Keratinocyte (primary cell): ENCODE measurements at regions not wholly inside any gene's neighbourhood (a gene's known extent, or its start where the extent isn't known, plus 50 kb on each side); places are given as distances from the start of the nearest gene placed in this dataset.

Experiments
- DNase-seq: peaks from one replicate; pipeline ENCODE4 v3.0.0-alpha.2; 2011; ENCODE audit warnings: low read depth, missing footprints, low spot score
- FAIRE-seq: peaks from 2 replicates; lab custom pipeline; 2011; peaks lifted over from hg19 to GRCh38; lab: Jason Lieb, UNC
- H2AFZ ChIP-seq: 2 replicates; pipeline ENCODE4 v1.6.0; 2012; ENCODE audit warnings: low read length, control low read depth, inconsistent platforms; ENCODE audit not compliant: control insufficient read depth
- H3K27ac ChIP-seq: 2 replicates; pipeline ENCODE4 v1.5.1; 2011; ENCODE audit warnings: low read length; ENCODE audit not compliant: control insufficient read depth, insufficient read depth
- H3K27me3 ChIP-seq: 3 replicates; pipeline ENCODE4 v1.6.0; 2011; ENCODE audit warnings: low read length; ENCODE audit not compliant: control insufficient read depth, insufficient read depth; ENCODE audit errors: extremely low read depth
- H3K36me3 ChIP-seq, 2 experiments: 2 replicates in 1 of 2; 3 replicates in 1 of 2; pipeline ENCODE4 v1.5.1; 2011; ENCODE audit warnings: low read length in 2 of 2, mild to moderate bottlenecking in 1 of 2; ENCODE audit not compliant: control insufficient read depth in 2 of 2, insufficient read depth in 2 of 2; ENCODE audit errors: extremely low read depth in 1 of 2
- H3K4me1 ChIP-seq: 3 replicates; pipeline ENCODE4 v1.5.1; 2011; ENCODE audit warnings: low read length; ENCODE audit not compliant: control insufficient read depth, insufficient read depth; ENCODE audit errors: extremely low read depth
- H3K4me2 ChIP-seq: 3 replicates; pipeline ENCODE4 v1.6.0; 2011; ENCODE audit warnings: low read depth, low read length; ENCODE audit not compliant: control insufficient read depth, insufficient read depth; ENCODE audit errors: extremely low read depth
- H3K4me3 ChIP-seq, 3 experiments: fragments of 200-600 bp in 1 of 3; sonication (generic) in 1 of 3; 2 replicates in 2 of 3; 3 replicates in 1 of 3; pipeline ENCODE4 v1.5.1; 2011 to 2016; ENCODE audit warnings: low read length in 3 of 3, mild to moderate bottlenecking in 3 of 3, control low read depth in 2 of 3, inconsistent platforms in 1 of 3, low read depth in 1 of 3, mixed read lengths in 1 of 3, mixed run types in 1 of 3, moderate library complexity in 1 of 3; ENCODE audit not compliant: control insufficient read depth in 2 of 3, insufficient read depth in 2 of 3; ENCODE audit errors: extremely low read depth in 1 of 3
- H3K79me2 ChIP-seq: 2 replicates; pipeline ENCODE4 v1.6.0; 2012; ENCODE audit warnings: low read length; ENCODE audit not compliant: control insufficient read depth, insufficient read depth
- H3K9ac ChIP-seq: 3 replicates; pipeline ENCODE4 v1.6.0; 2011; ENCODE audit warnings: low read length; ENCODE audit not compliant: control insufficient read depth, insufficient read depth; ENCODE audit errors: extremely low read depth
- H3K9me1 ChIP-seq: 3 replicates; pipeline ENCODE4 v1.6.0; 2011; ENCODE audit warnings: low read length; ENCODE audit not compliant: control insufficient read depth, insufficient read depth; ENCODE audit errors: extremely low read depth
- H3K9me3 ChIP-seq: 2 replicates; pipeline ENCODE4 v1.5.1; 2012; ENCODE audit warnings: low read depth, low read length; ENCODE audit not compliant: control insufficient read depth
- H4K20me1 ChIP-seq: 3 replicates; pipeline ENCODE4 v1.6.0; 2011; ENCODE audit warnings: low read length; ENCODE audit not compliant: control insufficient read depth, insufficient read depth; ENCODE audit errors: extremely low read depth
- EZH2 ChIP-seq: IDR thresholded peaks from one replicate; pipeline ENCODE4 v1.6.1; 2012; ENCODE audit warnings: inconsistent platforms, mild to moderate bottlenecking, low read length, moderate library complexity
- dilution Hi-C: fragments of 300-500 bp; cut with MboI; formaldehyde crosslinking; loops from one replicate; pipeline ENCODE4 v1.7.0; 2020; ENCODE audit warnings: low sequenced_read_pairs; ENCODE audit not compliant: extremely low pct_ligation_motif_present
- TF ChIP-seq, protein P1 (sequence below), 3 experiments: IDR thresholded peaks in 1 of 3; conservative IDR thresholded peaks in 1 of 3; optimal IDR thresholded peaks in 1 of 3; 2 replicates in 2 of 3; 3 replicates in 1 of 3; pipeline versions ENCODE3 to v1.5.1; 2011; ENCODE audit warnings: low read length in 3 of 3, mild to moderate bottlenecking in 3 of 3, moderate library complexity in 2 of 3, control low read depth in 1 of 3, inconsistent platforms in 1 of 3; ENCODE audit not compliant: insufficient read depth in 2 of 3; ENCODE audit errors: extremely low read depth in 1 of 3

DNA sequence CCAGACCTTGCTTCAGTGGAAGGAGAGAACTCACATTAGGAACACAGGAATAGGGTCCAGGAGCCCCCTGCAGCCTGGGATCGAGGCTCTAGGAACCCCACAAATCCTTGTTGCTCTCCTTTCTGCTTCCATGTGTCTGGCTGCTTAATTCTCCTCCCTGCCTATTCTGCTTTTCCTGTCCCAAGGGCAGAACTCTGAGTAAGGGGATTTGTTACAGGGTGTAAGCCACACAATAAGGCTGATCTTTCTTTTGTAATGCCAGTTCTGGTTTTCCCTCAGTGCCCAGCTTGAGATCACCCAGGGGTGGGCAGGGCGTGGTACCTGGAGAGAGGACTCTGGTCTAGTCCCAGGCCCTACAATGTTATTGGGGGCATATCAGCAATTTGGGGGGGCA lies 119.6 kb upstream of the MGAT5 start:
- Histone ChIP-seq H3K9ac (no peak overlapping the region), H3K4me1 (peaks cover 45% of the 10 kb centered on the region), H3K9me1 (no peaks in the 10 kb centered on the region), H3K27me3 (no peaks in the 10 kb centered on the region), H4K20me1 (no peaks in the 10 kb centered on the region), H3K27ac (no peak overlapping the region), H3K9me3 (no peaks in the 10 kb centered on the region), H3K4me3 (no peak overlapping the region), H3K4me2 (no peak overlapping the region), H3K36me3 (no peaks in the 10 kb centered on the region), H3K79me2 (peaks cover 49% of the 10 kb centered on the region), H2AFZ (no peak overlapping the region)
- TF ChIP-seq EZH2: no peak
- TF ChIP-seq, protein P1, sequence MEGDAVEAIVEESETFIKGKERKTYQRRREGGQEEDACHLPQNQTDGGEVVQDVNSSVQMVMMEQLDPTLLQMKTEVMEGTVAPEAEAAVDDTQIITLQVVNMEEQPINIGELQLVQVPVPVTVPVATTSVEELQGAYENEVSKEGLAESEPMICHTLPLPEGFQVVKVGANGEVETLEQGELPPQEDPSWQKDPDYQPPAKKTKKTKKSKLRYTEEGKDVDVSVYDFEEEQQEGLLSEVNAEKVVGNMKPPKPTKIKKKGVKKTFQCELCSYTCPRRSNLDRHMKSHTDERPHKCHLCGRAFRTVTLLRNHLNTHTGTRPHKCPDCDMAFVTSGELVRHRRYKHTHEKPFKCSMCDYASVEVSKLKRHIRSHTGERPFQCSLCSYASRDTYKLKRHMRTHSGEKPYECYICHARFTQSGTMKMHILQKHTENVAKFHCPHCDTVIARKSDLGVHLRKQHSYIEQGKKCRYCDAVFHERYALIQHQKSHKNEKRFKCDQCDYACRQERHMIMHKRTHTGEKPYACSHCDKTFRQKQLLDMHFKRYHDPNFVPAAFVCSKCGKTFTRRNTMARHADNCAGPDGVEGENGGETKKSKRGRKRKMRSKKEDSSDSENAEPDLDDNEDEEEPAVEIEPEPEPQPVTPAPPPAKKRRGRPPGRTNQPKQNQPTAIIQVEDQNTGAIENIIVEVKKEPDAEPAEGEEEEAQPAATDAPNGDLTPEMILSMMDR (optimal IDR thresholded peaks at IDR 0.05 in 1 of 3, IDR thresholded peaks at IDR 0.05 in 1 of 3, conservative IDR thresholded peaks at IDR 0.05 in 1 of 3; ENCODE audit: extremely low read depth in 1 of 3, insufficient read depth in 2 of 3, low read length in 3 of 3): no peak
- DNase-seq (no peak), FAIRE-seq (no peak)
- dilution Hi-C loops: no loop called here

DNA sequence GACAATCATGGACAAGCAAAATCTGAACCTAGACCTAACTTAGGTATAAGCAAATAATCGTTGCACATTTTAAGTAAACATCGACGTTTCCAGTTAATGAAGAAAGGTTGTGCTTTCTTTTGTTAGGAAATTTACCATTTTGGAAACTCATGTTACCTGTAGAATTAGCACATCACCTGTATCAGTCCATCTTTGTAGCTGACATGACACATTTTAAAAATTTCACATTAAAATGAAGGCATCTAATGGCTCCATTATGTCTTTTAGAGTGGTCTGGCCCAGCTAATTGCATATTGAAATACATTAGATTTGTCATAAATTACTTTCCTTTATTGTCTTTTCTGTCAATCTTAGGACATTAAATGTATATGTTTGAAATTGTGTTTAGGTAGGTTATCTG lies 119.0 kb upstream of the MGAT5 start:
- Histone ChIP-seq H4K20me1 (no peaks in the 10 kb centered on the region), H3K4me1 (peaks cover 50% of the 10 kb centered on the region), H3K9me1 (no peaks in the 10 kb centered on the region), H3K9ac (no peak overlapping the region), H3K79me2 (peaks cover 51% of the 10 kb centered on the region), H3K36me3 (no peaks in the 10 kb centered on the region), H3K4me2 (no peak overlapping the region), H3K9me3 (no peaks in the 10 kb centered on the region), H3K27ac (no peak overlapping the region), H3K4me3 (no peak overlapping the region), H2AFZ (no peak overlapping the region), H3K27me3 (no peaks in the 10 kb centered on the region)
- TF ChIP-seq EZH2: no peak
- TF ChIP-seq, protein P1 (optimal IDR thresholded peaks at IDR 0.05 in 1 of 3, IDR thresholded peaks at IDR 0.05 in 1 of 3, conservative IDR thresholded peaks at IDR 0.05 in 1 of 3; ENCODE audit: extremely low read depth in 1 of 3, insufficient read depth in 2 of 3, low read length in 3 of 3): no peak
- FAIRE-seq (no peak), DNase-seq (no peak)
- dilution Hi-C loops: no loop called here
